HFFc6 (cell line): ENCODE measurements at regions not wholly inside any gene's neighbourhood (a gene's known extent, or its start where the extent isn't known, plus 50 kb on each side); places are given as distances from the start of the nearest gene placed in this dataset.

ENCODE experiments used
- DNase-seq: peaks from one replicate; pipeline ENCODE4 v3.0.0-alpha.2; 2018
- H3K27ac Mint-ChIP-seq: 2 replicates; pipeline ENCODE4 v1.8.0; 2020; ENCODE audit warnings: mild to moderate bottlenecking, mixed read lengths
- H3K27me3 Mint-ChIP-seq: 2 replicates; pipeline ENCODE4 v1.8.0; 2021; ENCODE audit warnings: mild to moderate bottlenecking, moderate library complexity, mixed read lengths; ENCODE audit not compliant: insufficient read depth
- H3K36me3 Mint-ChIP-seq: 2 replicates; pipeline ENCODE4 v1.8.0; 2021; ENCODE audit warnings: low read depth, mixed read lengths
- H3K4me1 Mint-ChIP-seq: 2 replicates; pipeline ENCODE4 v1.8.0; 2020; ENCODE audit warnings: low read depth, mixed read lengths
- H3K4me3 Mint-ChIP-seq: 2 replicates; pipeline ENCODE4 v1.8.0; 2020; ENCODE audit warnings: mild to moderate bottlenecking, moderate library complexity, mixed read lengths
- H3K9me3 Mint-ChIP-seq: 2 replicates; pipeline ENCODE4 v1.8.0; 2020; ENCODE audit warnings: mild to moderate bottlenecking, mixed read lengths
- CTCF ChIP-seq: fragments of 200-600 bp; sonication (generic); IDR thresholded peaks from 2 replicates; pipeline ENCODE4 v1.5.0; 2021; ENCODE audit warnings: antibody characterized with exemption, mild to moderate bottlenecking

GRCh38 chr18:56545464-56545863 is 92.9 kb downstream of the TXNL1 start:
- Mint-ChIP-seq H3K9me3 (no peaks in the 10 kb centered on the region), H3K27ac (no peak overlapping the region), H3K27me3 (no peaks in the 10 kb centered on the region; the same call in none of the 2 replicates), H3K4me3 (no peak overlapping the region), H3K4me1 (no peaks in the 10 kb centered on the region), H3K36me3 (no peaks in the 10 kb centered on the region)
- DNase-seq, result no peak
- TF ChIP-seq CTCF, result no peak

- DNase-seq, result no peak
- TF ChIP-seq CTCF, result no peak
- H3K36me3 Mint-ChIP-seq, result no peaks in the 10 kb centered on the region
Measured at GRCh38 chr18:56542476-56542875, 95.9 kb downstream of the TXNL1 start.

GRCh38 chr18:56541793-56542192 is 96.6 kb downstream of the TXNL1 start:
- DNase-seq, result no peak
- H3K27me3 Mint-ChIP-seq, result no peaks in the 10 kb centered on the region; the same call in 1 of the 2 replicates
- H3K4me3 Mint-ChIP-seq, result no peak overlapping the region
- no peaks in the 10 kb centered on the region for H3K9me3 Mint-ChIP-seq
- peaks cover 17% of the 10 kb centered on the region for H3K4me1 Mint-ChIP-seq
- TF ChIP-seq CTCF, result no peak
- no peak overlapping the region for H3K27ac Mint-ChIP-seq
- H3K36me3 Mint-ChIP-seq, result no peaks in the 10 kb centered on the region

More at GRCh38 chr18:56542476-56542875, 95.9 kb downstream of the TXNL1 start:
- H3K9me3 Mint-ChIP-seq, result no peaks in the 10 kb centered on the region
- no peak overlapping the region for H3K4me3 Mint-ChIP-seq
- H3K27me3 Mint-ChIP-seq, result no peaks in the 10 kb centered on the region; the same call in 1 of the 2 replicates
- no peak overlapping the region for H3K27ac Mint-ChIP-seq
- peaks cover 17% of the 10 kb centered on the region for H3K4me1 Mint-ChIP-seq

GRCh38 chr18:56541340-56541739 is 97.1 kb downstream of the TXNL1 start:
- no peak for DNase-seq
- no peaks in the 10 kb centered on the region for H3K36me3 Mint-ChIP-seq
- H3K4me3 Mint-ChIP-seq, result no peak overlapping the region
- peaks cover 17% of the 10 kb centered on the region for H3K4me1 Mint-ChIP-seq
- no peaks in the 10 kb centered on the region; the same call in 1 of the 2 replicates for H3K27me3 Mint-ChIP-seq
- H3K27ac Mint-ChIP-seq, result no peak overlapping the region
- no peaks in the 10 kb centered on the region for H3K9me3 Mint-ChIP-seq
- no peak for TF ChIP-seq CTCF

GRCh38 chr18:56538746-56539145 is 99.6 kb downstream of the TXNL1 start:
- peak; percentile 64 for DNase-seq
- no peak for TF ChIP-seq CTCF
- Mint-ChIP-seq H3K27ac (no peak overlapping the region), H3K4me3 (no peak overlapping the region), H3K27me3 (peaks cover 8% of the 10 kb centered on the region), H3K4me1 (peaks cover 17% of the 10 kb centered on the region), H3K36me3 (no peaks in the 10 kb centered on the region), H3K9me3 (no peaks in the 10 kb centered on the region)
